GM18873 (cell line): ENCODE measurements at regions not wholly inside any gene's neighbourhood (a gene's known extent, or its start where the extent isn't known, plus 50 kb on each side); places are given as distances from the start of the nearest gene placed in this dataset.
"Not testable (repeated sequence)": the region's sequence is repeated elsewhere in the genome, so short reads cannot be mapped to it uniquely, and the experiment has no call there.

Experiments
- ATAC-seq: cut with Tn5 transposase; IDR thresholded peaks from one replicate; pipeline ENCODE4 v1.9.1; 2021; ENCODE audit warnings: mild to moderate bottlenecking, moderate library complexity, moderate number of reproducible peaks; ENCODE audit not compliant: unreplicated experiment, low FRiP score

- ATAC-seq, result no peak
Measured at GRCh38 chr3:34046154-34046553, 247.7 kb downstream of the PDCD6IP start.

- no peak for ATAC-seq
Measured at GRCh38 chr3:34053626-34054025, 255.2 kb downstream of the PDCD6IP start.

GRCh38 chr3:34056181-34056910 is 257.9 kb downstream of the PDCD6IP start:
- peak; percentile 9 for ATAC-seq

GRCh38 chr3:34056951-34057390 is 258.5 kb downstream of the PDCD6IP start:
- peak; percentile 96 for ATAC-seq

- ATAC-seq, result not testable (repeated sequence)
Measured at GRCh38 chr3:34060995-34061394, 262.6 kb downstream of the PDCD6IP start.

GRCh38 chr3:34065901-34066300 is 267.5 kb downstream of the PDCD6IP start:
- ATAC-seq, result no peak

- ATAC-seq, result no peak
Measured at GRCh38 chr3:34066328-34066727, 267.9 kb downstream of the PDCD6IP start.

GRCh38 chr3:34066999-34067398 is 268.6 kb downstream of the PDCD6IP start:
- no peak for ATAC-seq

- ATAC-seq, result no peak
Measured at GRCh38 chr3:34067536-34068051, 269.2 kb downstream of the PDCD6IP start.

GRCh38 chr3:34068505-34068904 is 270.1 kb downstream of the PDCD6IP start:
- ATAC-seq, result no peak

GRCh38 chr3:34070831-34071585 is 272.6 kb downstream of the PDCD6IP start:
- peak; percentile 47 for ATAC-seq

- ATAC-seq, result no peak
Measured at GRCh38 chr3:34072297-34072696, 273.9 kb downstream of the PDCD6IP start.

- no peak for ATAC-seq
Measured at GRCh38 chr3:34073111-34073510, 274.7 kb downstream of the PDCD6IP start.

- ATAC-seq, result no peak
Measured at GRCh38 chr3:34073961-34074360, 275.5 kb downstream of the PDCD6IP start.

- no peak for ATAC-seq
Measured at GRCh38 chr3:34075975-34076374, 277.5 kb downstream of the PDCD6IP start.

- peak; percentile 95 for ATAC-seq
Measured at GRCh38 chr3:34077417-34078195, 279.2 kb downstream of the PDCD6IP start.

- ATAC-seq, result no peak
Measured at GRCh38 chr3:34078418-34078817, 280.0 kb downstream of the PDCD6IP start.

GRCh38 chr3:34079849-34080248 is 281.4 kb downstream of the PDCD6IP start:
- ATAC-seq, result not testable (repeated sequence)

- not testable (repeated sequence) for ATAC-seq
Measured at GRCh38 chr3:34090379-34090778, 291.9 kb downstream of the PDCD6IP start.

- ATAC-seq, result no peak
Measured at GRCh38 chr3:34090876-34091275, 292.4 kb downstream of the PDCD6IP start.

GRCh38 chr3:34094280-34094679 is 295.9 kb downstream of the PDCD6IP start:
- not testable (repeated sequence) for ATAC-seq
